ENCODE measurements at regions not wholly inside any gene's neighbourhood (a gene's known extent, or its start where the extent isn't known, plus 50 kb on each side); places are given as distances from the start of the nearest gene placed in this dataset.

DNA sequence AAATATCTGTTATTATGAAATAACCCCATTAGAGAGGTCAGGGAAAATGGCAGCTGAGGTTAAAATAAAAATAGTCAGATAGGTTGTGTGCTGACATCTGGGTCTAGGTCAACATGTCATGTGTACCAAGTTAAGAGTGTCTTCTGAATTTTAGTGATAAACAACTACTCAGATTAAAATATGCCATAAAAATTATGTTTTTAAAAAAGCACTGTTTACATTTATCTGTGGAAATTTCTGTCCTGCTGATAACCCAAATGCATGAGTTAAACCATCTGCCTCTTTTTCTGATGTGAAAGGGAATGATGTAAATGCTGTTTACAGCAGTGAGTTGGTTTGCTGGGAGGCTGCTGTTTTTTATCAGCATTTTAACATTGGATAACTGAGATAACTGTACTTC, 361.2 kb upstream of the TARS1 start:
- Mint-ChIP-seq H3K27ac (no peak overlapping the region), H3K4me3 (no peak overlapping the region), H3K9me3 (peaks cover 5% of the 10 kb centered on the region; the same call in 2 of the 3 replicates), H3K4me1 (0 out of 3 replicates have a peak, but pooled peaks cover 4% of the 10 kb centered on the region), H3K27me3 (ENCODE audit: insufficient read depth, low read depth, poor library complexity) (no peaks in the 10 kb centered on the region), H3K36me3 (ENCODE audit: low read depth) (no peaks in the 10 kb centered on the region; the same call in 2 of the 3 replicates)
- Histone ChIP-seq H3K9me2 (ENCODE audit: insufficient read depth) (no peaks in the 10 kb centered on the region), H3K27me3 (ENCODE audit: insufficient read depth) (no peaks in the 10 kb centered on the region), H3K4me3 (no peak overlapping the region), H2AFZ (no peak overlapping the region), H3K79me2 (replicated peaks; ENCODE audit: insufficient read depth) (no peaks in the 10 kb centered on the region), H3K36me3 (ENCODE audit: insufficient read depth) (no peaks in the 10 kb centered on the region), H3K27ac (ENCODE audit: low read depth) (no peak overlapping the region), H3K4me1 (ENCODE audit: insufficient read depth) (no peaks in the 10 kb centered on the region), H3K4me2 (no peak overlapping the region), H3F3A (replicated peaks; ENCODE audit: low read depth) (no peaks in the 10 kb centered on the region), H4K20me1 (replicated peaks; ENCODE audit: insufficient read depth) (no peaks in the 10 kb centered on the region)
- TF ChIP-seq, protein P1, sequence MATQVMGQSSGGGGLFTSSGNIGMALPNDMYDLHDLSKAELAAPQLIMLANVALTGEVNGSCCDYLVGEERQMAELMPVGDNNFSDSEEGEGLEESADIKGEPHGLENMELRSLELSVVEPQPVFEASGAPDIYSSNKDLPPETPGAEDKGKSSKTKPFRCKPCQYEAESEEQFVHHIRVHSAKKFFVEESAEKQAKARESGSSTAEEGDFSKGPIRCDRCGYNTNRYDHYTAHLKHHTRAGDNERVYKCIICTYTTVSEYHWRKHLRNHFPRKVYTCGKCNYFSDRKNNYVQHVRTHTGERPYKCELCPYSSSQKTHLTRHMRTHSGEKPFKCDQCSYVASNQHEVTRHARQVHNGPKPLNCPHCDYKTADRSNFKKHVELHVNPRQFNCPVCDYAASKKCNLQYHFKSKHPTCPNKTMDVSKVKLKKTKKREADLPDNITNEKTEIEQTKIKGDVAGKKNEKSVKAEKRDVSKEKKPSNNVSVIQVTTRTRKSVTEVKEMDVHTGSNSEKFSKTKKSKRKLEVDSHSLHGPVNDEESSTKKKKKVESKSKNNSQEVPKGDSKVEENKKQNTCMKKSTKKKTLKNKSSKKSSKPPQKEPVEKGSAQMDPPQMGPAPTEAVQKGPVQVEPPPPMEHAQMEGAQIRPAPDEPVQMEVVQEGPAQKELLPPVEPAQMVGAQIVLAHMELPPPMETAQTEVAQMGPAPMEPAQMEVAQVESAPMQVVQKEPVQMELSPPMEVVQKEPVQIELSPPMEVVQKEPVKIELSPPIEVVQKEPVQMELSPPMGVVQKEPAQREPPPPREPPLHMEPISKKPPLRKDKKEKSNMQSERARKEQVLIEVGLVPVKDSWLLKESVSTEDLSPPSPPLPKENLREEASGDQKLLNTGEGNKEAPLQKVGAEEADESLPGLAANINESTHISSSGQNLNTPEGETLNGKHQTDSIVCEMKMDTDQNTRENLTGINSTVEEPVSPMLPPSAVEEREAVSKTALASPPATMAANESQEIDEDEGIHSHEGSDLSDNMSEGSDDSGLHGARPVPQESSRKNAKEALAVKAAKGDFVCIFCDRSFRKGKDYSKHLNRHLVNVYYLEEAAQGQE (IDR thresholded peaks at IDR 0.05; ENCODE audit: unreplicated experiment), result no peak
- TF ChIP-seq, protein P2, sequence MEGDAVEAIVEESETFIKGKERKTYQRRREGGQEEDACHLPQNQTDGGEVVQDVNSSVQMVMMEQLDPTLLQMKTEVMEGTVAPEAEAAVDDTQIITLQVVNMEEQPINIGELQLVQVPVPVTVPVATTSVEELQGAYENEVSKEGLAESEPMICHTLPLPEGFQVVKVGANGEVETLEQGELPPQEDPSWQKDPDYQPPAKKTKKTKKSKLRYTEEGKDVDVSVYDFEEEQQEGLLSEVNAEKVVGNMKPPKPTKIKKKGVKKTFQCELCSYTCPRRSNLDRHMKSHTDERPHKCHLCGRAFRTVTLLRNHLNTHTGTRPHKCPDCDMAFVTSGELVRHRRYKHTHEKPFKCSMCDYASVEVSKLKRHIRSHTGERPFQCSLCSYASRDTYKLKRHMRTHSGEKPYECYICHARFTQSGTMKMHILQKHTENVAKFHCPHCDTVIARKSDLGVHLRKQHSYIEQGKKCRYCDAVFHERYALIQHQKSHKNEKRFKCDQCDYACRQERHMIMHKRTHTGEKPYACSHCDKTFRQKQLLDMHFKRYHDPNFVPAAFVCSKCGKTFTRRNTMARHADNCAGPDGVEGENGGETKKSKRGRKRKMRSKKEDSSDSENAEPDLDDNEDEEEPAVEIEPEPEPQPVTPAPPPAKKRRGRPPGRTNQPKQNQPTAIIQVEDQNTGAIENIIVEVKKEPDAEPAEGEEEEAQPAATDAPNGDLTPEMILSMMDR (conservative IDR thresholded peaks at IDR 0.05; ENCODE audit: low read depth in 2 of 2), result no peak
- no peak for TF ChIP-seq CREB1 (CRISPR knock-in tag; IDR thresholded peaks at IDR 0.05; ENCODE audit: low read depth)
- no peak for TF ChIP-seq POLR2AphosphoS5 (IDR thresholded peaks at IDR 0.05; ENCODE audit: low read depth)
- no peak for TF ChIP-seq NANOG (IDR thresholded peaks at IDR 0.05; ENCODE audit: borderline replicate concordance)
- TF ChIP-seq EZH2phosphoT487 (IDR thresholded peaks at IDR 0.05; ENCODE audit: unreplicated experiment), result no peak
- TF ChIP-seq, protein P3, sequence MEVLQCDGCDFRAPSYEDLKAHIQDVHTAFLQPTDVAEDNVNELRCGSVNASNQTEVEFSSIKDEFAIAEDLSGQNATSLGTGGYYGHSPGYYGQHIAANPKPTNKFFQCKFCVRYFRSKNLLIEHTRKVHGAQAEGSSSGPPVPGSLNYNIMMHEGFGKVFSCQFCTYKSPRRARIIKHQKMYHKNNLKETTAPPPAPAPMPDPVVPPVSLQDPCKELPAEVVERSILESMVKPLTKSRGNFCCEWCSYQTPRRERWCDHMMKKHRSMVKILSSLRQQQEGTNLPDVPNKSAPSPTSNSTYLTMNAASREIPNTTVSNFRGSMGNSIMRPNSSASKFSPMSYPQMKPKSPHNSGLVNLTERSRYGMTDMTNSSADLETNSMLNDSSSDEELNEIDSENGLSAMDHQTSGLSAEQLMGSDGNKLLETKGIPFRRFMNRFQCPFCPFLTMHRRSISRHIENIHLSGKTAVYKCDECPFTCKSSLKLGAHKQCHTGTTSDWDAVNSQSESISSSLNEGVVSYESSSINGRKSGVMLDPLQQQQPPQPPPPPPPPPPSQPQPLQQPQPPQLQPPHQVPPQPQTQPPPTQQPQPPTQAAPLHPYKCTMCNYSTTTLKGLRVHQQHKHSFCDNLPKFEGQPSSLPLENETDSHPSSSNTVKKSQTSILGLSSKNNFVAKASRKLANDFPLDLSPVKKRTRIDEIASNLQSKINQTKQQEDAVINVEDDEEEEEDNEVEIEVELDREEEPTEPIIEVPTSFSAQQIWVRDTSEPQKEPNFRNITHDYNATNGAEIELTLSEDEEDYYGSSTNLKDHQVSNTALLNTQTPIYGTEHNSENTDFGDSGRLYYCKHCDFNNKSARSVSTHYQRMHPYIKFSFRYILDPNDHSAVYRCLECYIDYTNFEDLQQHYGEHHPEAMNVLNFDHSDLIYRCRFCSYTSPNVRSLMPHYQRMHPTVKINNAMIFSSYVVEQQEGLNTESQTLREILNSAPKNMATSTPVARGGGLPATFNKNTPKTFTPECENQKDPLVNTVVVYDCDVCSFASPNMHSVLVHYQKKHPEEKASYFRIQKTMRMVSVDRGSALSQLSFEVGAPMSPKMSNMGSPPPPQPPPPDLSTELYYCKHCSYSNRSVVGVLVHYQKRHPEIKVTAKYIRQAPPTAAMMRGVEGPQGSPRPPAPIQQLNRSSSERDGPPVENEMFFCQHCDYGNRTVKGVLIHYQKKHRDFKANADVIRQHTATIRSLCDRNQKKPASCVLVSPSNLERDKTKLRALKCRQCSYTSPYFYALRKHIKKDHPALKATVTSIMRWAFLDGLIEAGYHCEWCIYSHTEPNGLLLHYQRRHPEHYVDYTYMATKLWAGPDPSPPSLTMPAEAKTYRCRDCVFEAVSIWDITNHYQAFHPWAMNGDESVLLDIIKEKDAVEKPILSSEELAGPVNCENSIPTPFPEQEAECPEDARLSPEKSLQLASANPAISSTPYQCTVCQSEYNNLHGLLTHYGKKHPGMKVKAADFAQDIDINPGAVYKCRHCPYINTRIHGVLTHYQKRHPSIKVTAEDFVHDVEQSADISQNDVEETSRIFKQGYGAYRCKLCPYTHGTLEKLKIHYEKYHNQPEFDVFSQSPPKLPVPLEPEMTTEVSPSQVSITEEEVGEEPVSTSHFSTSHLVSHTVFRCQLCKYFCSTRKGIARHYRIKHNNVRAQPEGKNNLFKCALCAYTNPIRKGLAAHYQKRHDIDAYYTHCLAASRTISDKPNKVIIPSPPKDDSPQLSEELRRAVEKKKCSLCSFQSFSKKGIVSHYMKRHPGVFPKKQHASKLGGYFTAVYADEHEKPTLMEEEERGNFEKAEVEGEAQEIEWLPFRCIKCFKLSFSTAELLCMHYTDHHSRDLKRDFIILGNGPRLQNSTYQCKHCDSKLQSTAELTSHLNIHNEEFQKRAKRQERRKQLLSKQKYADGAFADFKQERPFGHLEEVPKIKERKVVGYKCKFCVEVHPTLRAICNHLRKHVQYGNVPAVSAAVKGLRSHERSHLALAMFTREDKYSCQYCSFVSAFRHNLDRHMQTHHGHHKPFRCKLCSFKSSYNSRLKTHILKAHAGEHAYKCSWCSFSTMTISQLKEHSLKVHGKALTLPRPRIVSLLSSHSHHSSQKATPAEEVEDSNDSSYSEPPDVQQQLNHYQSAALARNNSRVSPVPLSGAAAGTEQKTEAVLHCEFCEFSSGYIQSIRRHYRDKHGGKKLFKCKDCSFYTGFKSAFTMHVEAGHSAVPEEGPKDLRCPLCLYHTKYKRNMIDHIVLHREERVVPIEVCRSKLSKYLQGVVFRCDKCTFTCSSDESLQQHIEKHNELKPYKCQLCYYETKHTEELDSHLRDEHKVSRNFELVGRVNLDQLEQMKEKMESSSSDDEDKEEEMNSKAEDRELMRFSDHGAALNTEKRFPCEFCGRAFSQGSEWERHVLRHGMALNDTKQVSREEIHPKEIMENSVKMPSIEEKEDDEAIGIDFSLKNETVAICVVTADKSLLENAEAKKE (CRISPR knock-in tag; IDR thresholded peaks at IDR 0.05), result no peak
- TF ChIP-seq ZNF114 (CRISPR knock-in tag; IDR thresholded peaks at IDR 0.05), result no peak
- no peak for DNase-seq (ENCODE audit: low spot score)
- ATAC-seq, result no peak

Data from GM23338 (cell line).